Cerebellar nuclear complex (tissue), 1 donor: ENCODE measurements at regions not wholly inside any gene's neighbourhood (a gene's known extent, or its start where the extent isn't known, plus 50 kb on each side); places are given as distances from the start of the nearest gene placed in this dataset.

Experiments
- DNase-seq, 2 experiments: peaks; one replicate each; lab custom pipeline; 2025; lab: John Stamatoyannopoulos, UW

DNA sequence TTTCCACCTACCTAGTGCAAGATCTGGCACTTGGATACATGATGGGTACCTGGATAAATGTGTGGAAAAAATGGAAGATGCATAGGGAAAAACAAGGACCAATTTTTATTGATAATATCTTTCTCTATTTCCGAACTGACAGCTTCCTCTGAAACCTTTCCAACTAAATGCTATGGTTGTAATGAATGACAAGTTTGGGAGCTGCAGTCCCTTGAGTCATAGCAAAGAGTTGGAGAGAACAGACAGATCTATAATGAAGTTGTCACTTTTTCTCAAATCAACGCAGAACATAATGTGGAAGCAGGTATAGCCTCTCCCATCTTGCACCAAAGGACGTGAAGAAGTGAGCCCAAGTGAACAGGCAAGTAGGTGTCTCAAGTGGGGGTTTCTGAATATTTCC is 296.5 kb upstream of the KAZN start:
- DNase-seq: no peak

DNA sequence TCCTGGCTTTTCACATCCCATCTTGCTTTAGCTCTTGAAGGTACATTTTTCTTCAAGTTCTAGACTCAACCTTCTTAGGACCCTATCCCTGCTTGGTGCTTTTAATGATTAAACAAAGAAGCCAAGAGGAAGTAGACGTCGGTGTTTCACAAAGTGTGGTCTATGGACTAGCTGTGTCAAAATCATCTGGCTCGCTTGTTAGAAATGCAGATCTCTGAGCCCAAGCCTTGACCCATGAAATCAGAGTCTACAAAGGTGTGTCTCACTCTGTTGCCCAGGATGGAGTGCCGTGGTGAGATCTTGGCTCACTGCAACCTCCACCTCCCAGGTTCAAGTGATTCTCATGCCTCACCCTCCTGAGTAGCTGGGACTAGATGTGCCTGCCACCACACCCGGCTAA is 295.5 kb upstream of the KAZN start:
- DNase-seq: no peak

DNA sequence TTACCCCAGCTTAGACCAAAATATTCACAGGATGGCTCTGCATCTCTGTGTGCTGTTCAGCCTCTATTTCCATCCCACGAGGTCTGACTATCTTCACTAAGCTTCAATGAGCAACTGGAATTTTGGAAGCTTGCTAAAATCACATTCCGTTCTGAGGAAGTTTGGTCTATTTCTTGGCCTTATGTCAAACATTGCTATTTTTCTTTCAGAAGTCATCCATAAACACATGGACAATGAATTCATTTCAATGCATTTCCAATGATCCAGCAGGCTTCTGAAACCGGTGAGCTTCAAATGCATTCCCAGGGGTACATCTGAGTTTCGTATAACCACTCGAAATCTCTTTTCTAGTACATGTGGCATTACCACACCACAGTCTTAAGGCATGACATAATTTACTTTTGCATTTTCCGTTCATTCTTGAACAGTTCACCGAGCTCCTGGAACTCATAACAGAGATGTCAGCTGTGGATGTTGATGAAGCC is 294.1 kb upstream of the KAZN start:
- DNase-seq: no peak

DNA sequence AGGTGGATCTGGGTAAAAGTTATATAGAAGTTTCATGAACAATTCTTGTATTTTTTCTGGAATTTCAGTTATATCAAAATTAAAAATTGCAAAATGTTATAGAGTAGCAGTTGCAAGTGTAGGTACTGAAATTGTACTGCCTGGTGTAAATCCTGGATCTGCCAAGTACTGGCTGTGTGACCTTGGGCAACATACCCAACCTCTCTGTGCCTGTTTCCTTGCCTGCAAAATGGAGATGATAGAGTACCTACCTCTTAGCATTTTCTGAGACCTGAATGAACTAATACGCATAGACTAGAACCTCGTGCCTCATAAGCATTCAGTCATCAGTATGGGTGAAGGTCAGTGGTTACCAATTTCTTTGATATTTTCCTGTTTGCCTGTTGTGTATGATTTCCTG is 290.0 kb upstream of the KAZN start:
- no peak for DNase-seq

DNA sequence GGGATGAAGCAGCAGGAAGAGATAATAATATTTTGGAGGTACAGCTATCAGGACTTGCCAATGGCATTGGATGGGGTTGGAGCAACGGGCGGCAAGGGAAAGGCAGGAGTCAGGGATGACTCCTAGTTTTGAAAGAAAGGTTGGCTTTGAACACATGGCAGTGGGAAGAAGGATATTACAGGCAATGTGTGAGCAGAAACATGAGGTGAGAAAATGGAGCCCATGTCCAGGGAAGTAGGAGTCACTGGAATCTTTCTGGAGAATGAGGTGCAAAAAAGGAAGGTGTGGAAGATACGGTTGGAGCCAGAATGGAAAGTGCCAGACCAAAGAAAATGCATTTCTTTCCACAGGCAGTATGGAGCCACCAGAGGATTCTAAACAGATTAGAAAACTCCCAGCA is 288.5 kb upstream of the KAZN start:
- no peak for DNase-seq

DNA sequence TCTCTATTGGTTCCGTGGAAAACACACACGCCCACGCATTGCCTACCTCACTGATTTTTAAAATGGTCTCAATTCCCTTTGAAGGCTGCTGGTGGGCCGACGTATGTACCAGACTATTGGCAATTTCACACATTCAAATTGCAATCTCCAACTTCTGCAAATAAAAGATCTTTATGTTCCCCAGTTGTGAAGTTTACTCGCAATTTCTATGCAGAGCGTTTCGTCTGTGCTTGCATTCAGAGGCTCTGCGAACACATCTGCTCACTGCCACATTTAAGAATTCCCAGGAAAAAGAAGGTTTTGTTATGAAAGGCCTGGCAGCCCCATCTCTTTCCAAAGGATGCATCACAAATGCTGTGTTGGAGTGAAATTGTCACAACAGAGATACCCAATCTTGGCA is 288.0 kb upstream of the KAZN start:
- DNase-seq: no peak

DNA sequence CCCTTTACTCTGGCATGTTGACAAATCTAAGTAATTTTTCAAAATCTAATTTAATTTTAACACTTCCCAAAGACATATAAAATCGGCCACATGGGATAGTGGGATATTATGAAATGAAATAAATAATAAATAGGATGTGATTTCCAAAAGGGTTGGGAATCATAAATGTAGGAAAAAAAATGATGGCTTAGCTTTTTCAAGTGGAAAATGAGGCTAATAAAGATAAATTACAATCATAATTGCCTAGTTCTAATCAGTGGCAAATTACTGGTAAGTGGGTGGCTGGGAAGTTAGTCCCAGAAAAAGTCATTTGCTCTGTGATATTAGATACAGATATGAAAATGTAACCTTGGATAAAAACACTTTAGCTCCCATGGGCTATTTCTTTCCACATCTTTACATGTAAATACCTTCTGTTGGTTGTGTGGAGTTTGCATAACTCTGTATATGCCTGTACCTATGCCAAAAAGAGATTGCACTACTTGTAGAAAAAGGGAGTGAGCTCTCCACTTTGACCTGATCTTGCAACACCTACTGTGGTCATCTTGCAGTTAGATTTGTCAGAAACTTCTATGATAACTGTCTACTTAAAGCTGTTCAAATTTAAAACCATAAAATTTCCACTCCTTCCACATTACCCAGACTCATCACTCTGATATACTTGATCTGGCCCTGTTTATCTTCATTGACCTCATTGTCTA is 284.6 kb upstream of the KAZN start:
- no peak for DNase-seq

DNA sequence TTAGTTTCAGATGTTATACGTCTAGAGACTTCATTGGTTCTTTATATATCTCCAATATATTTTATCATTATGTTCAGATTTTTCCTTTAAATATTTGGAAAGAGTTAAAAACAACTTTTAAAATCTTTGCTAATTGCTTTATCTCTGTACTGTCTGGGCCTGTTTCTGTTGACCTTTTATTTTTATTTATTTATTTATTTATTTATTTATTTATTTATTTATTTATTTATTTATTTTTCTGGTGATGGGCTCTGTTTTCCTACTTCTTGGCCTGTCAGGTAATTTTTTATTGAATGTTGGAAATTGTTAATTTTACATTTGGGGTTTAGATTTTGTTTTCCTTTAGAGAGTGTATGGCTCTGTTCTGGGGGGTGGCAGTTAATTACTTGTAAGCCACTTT is 279.7 kb upstream of the KAZN start:
- DNase-seq: no peak

DNA sequence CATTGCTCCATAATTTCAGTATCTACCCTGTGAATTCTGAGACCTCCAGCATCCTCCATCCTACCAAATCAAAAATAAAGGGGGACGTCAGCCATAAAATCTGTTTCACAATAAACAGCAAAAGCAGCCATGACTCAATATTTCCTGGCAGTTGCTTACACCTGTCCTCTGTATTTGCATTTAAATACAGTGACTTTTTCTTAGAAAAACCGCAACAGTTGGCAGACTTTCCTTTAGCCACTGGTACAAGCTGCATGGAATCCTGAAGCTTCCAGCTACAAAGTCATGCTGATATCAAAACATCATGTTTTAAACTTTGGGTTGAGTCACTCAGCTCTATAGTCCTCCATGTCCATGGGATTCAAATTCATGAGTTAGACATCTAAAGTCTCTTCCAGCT is 278.0 kb upstream of the KAZN start:
- DNase-seq: no peak

DNA sequence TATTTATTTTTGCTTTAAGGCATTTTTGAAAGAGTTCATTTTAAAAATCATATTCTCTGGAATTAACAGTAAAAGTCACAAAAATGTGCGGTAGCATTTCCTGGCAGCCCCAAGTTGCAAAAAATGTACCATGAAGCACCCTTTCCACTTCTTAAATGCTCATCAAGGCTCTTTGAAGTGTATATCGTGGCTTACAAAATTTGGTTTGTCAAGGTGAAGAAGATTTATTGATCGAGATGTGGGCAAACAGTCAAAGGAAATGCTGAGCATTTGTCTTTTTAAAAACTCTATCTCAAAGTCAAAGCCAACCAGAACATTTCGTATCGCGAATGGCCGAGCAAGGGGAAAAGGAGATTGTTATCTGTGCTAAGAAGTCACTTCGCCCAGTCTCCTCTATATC is 277.5 kb upstream of the KAZN start:
- DNase-seq: no peak

DNA sequence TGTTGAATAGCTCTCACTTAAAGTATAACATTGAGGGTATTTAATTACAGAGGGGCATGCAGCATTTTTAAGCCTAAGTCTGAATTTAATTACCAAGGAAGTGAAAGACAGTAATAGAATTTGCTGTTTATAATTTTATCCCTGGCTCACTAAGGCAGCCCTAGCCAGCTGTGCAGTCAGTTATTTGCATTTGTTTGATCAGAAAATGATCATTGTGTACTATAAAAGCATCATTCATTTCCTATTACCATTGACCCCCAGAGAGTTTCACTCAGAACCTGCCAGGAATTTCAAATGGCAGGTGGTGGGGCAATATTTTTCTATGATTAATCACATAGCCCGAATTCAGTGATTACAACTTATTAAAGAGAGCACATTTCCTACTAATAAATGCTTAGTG is 277.1 kb upstream of the KAZN start:
- DNase-seq: no peak

DNA sequence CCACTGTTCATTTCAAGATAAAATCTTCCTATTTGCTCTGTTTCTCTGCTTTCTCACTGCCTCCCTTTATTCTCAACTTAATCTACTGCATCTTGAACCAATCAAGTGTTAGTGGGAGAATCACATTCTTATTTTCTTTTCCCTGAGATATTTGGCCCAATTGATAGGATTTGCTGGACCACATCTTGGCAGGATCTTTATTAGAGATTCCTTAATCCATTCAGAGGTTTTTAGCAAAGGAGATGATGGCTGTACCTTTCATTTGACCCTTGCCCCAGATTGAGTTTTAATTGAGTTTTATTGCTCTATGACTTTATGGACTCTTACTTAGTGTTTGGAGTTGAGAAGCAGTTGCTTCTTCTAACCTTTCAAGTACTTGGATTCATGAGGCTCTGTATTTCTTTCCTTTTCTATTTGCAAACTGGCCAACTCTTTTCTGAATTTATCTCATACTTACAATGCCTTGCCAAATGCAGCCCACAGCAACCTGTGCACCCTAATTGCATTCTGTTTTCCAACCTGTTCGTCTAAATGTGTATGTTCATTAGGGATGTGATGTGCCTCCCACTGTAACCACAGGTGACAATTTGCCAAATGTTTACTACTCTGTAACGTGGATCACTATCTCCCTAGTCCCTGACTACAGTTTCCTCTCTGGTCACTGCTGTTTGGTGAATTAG is 274.8 kb upstream of the KAZN start:
- DNase-seq: peak in 1 of 2 experiments; percentile 5

DNA sequence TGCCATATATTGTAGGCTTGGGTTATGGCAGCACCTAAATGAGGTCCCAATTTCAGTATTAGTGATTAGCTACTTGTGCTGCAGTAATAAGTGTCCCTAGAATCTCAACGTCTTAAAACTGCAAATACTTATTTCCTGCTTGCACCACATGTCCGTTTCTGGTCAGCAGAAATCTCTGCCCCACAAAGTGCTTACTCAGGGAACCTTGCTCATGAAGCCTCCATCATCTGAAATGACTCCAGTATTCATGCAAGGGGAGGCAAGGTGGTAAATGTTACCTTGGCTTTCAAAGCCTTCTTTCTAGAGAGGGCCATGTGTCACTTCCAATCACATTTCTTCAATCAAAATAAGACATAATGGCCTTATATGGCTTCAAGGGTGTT is 274.2 kb upstream of the KAZN start:
- DNase-seq: no peak

DNA sequence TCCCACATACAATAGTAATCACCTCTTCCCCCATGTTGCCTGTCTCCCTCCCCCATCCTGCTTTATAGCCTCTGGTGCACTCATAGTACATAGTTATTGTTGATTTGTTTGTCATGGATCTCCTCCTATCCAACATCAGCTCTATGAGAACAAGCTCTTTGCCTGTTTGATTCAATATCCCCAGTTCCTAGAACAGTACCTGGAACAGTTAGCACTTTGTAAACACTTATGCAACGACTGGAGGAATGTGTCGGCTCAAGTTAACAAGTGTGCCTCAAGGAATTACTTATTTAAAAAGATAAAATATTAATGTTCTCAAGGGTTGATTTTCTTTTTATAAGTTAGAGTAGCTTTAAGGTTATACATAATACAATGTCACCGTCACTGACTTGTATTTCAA is 271.6 kb upstream of the KAZN start:
- DNase-seq: no peak

DNA sequence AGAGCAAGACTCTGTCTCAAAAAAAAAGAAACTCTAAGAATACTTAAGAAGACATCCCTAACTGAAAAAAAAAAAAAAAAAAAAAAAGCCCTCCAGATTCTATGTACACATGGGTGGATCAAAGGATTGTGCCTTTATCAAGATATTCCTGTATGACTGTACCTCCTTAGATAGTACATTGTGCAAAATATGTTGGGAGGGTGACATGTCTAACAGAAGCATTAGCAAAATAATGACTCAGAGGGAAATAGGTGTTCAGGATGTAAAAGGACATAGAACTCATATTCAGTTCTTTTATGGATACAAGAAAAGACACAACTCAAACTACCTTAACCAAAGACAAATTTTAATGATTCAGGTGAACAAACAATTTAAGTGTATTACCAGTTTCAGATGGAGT is 269.8 kb upstream of the KAZN start:
- no peak for DNase-seq

DNA sequence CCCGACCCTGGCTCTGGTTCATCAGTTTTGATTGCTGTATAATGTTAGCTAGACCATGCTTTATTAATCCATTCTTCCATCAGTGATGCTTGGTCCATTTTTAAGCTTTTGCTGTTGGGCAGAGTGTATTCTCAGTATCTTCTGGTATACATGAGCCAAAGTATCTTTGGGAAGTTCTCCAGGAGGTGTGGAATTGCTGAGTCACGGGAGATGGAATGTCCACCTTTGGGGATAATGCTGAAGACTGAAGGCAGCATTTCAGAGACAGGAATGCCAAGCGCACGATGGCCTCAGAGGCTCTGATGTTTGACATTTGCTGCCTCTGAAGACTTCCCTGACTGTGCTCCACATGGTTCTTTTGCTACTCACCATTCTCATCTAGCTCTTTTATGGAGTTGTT is 266.3 kb upstream of the KAZN start:
- DNase-seq: no peak

DNA sequence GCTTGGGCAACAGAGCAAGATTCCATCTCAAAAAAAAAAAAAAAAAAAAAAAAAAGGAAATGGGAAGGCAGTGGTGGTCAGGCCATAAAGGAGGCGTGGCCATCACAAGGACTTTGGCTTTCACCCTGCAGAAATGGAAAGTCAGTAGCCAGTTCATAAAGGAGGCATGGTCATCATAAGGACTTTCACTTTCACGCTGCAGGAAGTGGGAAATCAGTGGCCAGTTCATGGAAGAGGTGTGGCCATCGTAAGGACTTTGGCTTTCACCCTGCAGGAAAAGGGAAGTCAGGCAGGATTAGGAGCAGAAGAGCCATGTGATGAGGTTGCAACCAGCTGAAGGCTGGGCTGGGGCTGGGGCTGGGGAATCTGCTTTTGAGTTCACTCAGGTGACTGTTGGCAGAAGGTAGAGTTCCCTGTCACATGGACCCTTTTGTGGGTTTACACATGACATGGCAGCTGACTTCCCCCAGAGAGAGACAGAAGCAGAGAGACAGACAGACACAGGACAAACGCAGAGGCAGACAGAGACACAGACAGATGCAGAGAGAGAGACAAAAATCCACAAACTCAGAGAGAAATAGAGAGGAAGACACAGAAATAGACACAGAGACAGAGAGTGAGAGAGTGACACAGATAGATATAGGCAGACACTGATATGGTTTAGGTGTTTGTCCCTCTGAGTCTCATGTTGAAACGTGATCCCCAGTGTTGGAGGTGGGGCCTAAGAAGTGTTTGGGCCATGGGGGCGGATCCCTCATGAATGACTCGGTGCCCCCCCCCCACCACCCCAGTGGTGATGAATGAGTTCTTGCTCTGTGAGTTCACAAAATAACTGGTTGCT is 263.9 kb upstream of the KAZN start:
- no peak for DNase-seq

DNA sequence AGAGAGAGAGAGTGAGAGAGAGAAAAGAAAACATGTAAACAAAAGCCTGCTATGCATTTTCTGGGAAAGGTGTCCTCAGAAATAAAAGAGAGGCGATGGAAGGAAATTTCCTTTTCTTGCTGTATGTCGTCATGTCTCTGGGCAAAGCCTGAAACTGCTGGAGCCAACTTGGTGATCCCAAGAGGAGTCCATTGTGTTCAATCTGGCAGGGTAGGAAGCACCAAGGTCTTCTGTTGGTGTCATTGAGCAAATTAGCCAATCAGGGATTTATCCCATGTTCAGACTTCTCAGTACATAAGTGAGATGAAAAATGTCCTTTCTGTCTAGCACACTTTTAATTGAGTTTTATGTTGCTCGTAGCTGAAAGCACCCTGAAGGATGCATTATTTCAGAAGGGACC is 260.0 kb upstream of the KAZN start:
- DNase-seq: no peak

DNA sequence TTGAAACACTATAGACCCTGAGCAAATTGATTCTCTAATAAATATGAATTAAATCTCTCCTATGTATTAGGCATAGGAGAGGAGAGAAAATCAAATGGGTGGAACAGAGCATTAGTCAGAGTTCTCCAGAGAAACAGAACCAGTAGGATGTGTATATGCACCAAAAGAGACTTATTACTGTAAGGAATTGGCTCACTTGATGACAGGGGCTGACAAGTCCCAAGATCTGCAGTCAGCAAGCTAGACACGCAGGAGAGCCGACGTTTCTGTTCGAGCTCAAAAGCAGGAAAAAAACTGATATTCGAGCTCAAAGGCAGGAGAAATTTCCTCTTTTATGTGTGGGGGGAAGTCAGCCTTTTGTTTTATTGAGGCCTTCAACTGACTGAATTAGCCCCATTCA is 259.2 kb upstream of the KAZN start:
- no peak for DNase-seq

DNA sequence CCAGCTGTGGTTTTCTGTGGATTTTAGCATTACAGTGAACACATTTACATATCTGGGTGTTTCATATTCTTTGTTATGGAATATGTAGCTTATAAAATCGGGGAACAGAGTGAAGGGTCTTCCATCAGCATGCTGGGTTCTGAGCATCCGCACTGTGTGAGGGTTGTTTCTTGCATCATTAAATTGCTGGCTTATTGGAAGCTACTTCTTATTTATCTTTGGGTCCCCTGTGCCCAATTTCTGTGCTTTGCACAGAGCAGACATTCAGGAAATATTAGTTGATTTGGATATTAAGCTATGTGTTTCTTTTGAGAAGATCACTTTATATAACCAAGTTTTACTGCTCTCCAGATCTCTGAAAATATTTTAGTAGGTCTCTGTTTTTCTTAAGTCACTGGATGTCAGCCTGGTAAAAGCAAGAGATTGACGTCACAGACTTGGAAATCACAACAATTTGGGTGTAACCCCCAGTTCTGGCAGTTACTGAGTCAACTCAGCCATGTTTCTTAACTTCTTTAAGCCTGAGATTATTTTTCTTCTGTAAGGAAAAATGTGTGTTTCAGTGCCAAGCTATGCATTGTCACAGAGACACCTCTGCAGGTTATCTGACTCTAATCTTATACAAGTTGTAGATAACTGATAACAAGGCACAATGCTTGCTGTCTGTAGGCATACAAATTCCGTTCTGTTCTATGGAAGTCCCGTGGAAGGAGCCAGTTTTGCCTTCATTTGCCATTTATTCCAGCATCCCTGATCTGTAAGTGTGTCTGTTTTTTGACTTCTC is 258.3 kb upstream of the KAZN start:
- DNase-seq: no peak

DNA sequence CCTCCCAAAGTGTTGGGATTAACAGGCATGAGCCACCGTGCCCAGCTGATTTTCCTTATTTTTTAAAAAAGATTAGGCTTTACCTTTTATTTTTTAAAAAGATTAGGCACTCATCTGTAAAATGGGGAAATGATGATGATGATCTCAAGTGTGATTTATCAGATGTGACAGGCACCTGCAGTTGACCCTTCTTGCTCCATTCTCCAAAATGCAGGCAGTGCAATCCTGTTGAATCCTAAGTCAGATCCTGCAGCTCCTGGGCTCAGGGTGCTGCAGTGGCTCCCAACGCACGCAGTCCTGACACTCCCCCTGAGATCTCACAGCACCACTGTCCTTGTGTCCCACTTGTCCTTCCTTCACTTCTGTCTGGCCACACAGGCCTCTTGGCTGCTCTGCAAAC is 257.3 kb upstream of the KAZN start:
- no peak for DNase-seq

DNA sequence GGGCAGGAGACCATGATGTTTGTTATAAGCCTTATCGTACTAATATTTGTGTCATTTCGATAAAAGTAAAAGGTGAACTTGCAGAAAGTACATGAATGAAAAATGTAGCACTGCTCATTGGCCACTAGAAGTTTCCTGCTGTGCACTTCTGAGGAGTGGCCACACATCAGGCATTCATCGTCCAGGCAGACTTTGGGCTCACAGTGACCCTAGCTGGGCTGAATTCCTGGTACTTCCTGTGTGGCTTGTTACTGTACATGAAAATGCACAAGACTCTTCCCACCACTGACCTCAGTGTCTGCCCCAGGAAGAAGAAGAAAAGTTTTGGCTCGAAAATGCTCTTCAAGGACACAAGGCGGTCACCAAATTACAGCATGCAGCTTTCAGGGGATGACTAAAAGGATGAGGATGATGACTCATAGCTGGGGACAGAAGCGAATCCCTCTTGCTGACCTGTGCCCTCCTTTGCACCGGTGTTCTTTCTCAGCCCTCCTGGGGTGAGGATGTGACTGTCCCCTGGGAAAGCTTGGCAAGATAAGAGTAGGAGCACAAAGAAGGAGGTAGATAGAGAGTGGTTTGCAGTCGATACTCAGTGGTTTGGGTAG is 252.4 kb upstream of the KAZN start:
- DNase-seq: no peak
